Fibroblast of upper back skin (primary cell): ENCODE measurements at regions not wholly inside any gene's neighbourhood (a gene's known extent, or its start where the extent isn't known, plus 50 kb on each side); places are given as distances from the start of the nearest gene placed in this dataset.

Experiments
- DNase-seq: peaks from one replicate; pipeline ENCODE4 v3.0.0-alpha.2; 2013

DNA sequence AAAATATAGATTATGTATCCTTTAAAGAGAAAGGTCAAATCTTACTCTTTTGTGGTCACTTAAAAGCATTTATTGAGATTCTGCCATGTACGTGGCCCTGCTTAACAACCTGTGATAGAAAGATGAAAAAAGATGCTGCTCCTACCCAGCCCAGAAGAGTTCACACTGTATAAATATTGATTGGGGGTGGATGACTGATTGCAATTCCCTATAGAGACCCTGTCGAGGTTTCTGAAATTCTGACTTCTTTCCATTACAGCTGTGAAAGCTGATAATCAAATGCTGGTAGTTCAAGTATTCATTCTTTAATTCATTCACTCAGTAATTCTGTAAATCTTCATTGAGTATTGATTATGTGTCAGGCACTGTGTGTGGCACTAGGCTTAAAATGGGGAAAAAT is 114.1 kb upstream of the CHL1 start:
- no peak for DNase-seq

DNA sequence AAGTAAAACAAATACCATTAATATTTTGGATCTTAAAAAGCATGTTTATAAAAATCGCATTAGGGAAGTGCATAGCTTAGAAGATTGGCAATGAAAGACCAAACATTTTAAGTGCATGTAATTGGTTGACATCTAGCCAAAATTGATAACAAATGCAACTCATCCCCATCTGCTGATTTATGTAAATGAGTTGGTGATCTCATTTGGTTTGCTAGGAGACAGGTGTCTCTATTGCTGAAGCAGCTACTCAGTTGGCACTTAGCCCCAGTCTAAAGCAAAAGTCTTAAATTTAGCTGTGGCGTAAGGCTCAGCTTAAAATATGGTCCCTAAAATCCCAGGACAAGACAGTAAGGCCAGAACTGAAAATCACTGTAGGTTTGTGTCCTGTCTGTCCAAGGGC is 113.5 kb upstream of the CHL1 start:
- no peak for DNase-seq

DNA sequence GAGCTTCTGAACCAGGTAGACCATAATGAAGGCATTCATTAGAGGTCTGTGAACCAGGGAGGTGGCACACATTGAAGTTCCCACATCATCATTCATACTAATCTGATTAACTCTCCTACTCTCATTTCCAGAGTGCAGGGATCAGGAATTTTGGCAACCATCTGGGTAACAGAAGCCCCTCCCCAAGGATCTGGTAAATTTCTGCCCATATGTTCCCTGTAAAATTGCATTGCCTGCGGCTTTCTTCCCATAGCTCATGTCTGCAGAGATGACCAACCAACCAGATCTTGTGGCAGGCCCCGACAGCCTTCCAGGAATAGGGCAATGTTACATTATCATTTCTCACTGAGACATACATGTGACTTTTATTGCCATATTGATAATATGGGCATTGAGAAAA is 111.4 kb upstream of the CHL1 start:
- DNase-seq, result no peak

GRCh38 chr3:88267-88666 is 108.3 kb upstream of the CHL1 start:
- DNase-seq, result no peak

DNA sequence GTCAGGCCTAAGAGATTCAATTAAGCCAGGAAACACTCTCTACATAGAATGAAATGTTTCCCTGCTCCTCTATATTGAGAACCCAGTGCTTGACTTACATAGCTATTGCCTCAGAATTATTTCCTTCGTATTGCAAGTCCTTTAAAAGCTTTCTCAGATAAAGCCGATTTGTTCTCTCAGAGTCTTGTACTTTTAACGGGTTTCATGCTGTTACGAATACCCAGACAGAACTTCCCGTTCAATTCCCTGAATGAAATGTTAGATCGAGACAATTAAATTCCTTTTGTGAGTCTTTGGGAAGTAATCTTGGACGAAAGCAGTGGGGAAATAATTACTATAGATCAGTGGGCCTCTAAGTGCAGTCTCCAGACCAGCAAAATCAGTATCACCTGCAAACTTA is 102.8 kb upstream of the CHL1 start:
- no peak for DNase-seq

DNA sequence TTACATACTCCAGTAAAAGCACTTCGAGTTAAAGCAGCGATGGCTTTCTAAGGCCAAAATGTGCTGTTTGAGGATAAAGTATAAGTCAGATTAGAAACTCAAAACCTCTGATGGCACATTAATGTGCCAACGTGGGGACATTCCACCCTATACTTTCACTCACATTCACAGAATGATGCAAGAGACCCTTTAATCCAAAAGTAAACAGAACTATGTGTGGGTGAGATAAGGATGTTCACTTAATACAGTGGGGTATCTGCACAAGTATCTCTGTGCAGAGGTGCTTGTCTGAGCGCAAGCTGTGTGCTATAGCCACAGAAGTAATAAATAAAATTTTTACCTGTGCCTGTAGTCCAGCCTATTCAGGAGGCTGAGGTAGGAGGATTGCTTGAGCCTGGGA is 100.3 kb upstream of the CHL1 start:
- DNase-seq, result no peak

GRCh38 chr3:97417-98258 is 98.9 kb upstream of the CHL1 start:
- DNase-seq, result no peak

DNA sequence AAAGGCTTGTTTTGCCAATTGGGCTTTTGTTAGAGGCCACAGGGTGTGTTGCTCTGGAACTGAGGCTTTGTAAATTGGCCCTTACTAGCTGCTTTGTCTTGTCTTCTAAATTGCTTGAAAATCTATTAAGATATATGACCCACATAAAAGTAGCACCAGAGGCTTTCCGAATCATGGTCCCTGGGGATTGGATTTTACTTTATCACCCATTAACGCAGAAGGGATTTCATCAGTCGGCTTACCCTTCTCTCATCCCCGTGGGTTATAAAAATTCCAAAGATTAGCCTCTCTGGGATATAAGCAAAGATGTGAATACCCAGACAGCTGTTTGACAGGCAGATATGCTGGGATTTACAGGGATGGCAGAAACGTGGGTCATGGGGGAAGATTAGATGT is 98.3 kb upstream of the CHL1 start:
- DNase-seq, result no peak

GRCh38 chr3:99506-99905 is 97.1 kb upstream of the CHL1 start:
- DNase-seq, result no peak

DNA sequence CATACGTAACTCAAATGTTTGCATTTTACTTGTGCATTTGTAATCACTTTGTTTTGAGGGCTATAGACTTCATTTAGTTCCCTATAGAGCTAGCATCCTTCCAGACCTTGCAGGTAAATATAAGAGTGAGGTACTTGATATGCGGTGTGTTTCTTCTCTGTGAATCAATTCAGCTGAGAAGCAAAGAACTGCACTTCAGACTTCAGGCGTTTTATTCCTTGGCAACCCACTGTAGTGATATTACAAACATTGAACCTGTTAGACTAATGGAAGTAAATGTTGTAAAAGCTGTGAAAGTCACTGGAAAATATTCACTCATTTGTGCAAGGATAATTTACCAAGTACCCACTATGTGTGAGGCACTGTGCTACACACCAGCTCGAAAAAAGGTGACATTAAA is 94.1 kb upstream of the CHL1 start:
- no peak for DNase-seq

- no peak for DNase-seq
Measured at GRCh38 chr3:103991-104390, 92.6 kb upstream of the CHL1 start.

DNA sequence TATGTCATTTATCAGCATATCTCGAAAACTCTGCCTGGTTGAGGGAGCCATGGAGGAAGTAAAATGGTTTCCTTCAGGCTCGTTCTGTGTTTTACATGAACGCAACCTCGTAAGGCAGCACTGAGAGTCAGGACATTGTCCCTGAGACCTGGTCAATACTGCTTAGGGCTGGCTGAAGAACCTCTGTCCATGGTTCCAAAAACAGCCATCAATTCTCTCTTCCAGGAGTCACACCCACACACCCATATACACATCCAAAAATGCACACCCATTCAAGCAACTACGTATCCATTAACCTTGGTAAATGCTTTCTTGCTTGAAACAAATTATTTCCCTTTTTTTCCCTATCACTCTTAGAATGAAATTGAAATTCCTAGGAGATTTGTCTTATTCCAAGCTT is 91.0 kb upstream of the CHL1 start:
- DNase-seq, result no peak

GRCh38 chr3:106619-107018 is 89.9 kb upstream of the CHL1 start:
- no peak for DNase-seq

- no peak for DNase-seq
Measured at GRCh38 chr3:111143-112069, 85.2 kb upstream of the CHL1 start.

GRCh38 chr3:112773-113172 is 83.8 kb upstream of the CHL1 start:
- no peak for DNase-seq

DNA sequence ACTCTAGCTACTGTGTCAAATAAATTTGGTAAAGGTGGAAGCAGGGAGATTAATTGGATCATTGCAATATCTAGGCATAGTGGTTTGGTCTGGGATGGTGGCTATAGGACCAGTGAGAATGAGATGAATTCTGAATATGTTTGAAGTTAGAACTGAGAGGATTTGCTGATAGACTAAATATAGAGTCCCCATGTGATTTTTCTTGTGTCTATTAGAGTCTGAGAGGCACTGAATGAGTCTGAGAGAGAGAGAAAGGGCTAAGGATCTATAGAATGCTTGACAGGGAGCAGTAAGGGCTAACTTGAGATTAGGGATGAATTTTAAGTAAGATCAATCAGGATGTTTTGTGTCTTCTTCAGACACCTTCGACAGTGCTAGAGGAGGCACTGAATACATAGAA is 77.9 kb upstream of the CHL1 start:
- DNase-seq, result no peak

- DNase-seq, result no peak
Measured at GRCh38 chr3:123341-123740, 73.2 kb upstream of the CHL1 start.

- DNase-seq, result no peak
Measured at GRCh38 chr3:124557-125179, 71.9 kb upstream of the CHL1 start.

GRCh38 chr3:128515-129172 is 67.9 kb upstream of the CHL1 start:
- DNase-seq, result no peak

- DNase-seq, result no peak
Measured at GRCh38 chr3:131151-131888, 65.2 kb upstream of the CHL1 start.

GRCh38 chr3:132378-132777 is 64.2 kb upstream of the CHL1 start:
- no peak for DNase-seq

- DNase-seq, result no peak
Measured at GRCh38 chr3:132904-133303, 63.7 kb upstream of the CHL1 start.
